T-helper 2 cell treated with Interferon-gamma antibody and Interleukin-4, amounts not matched to agents 100 ng/mL and 5 ng/mL, for 36 hours (primary cell): ENCODE measurements at regions not wholly inside any gene's neighbourhood (a gene's known extent, or its start where the extent isn't known, plus 50 kb on each side); places are given as distances from the start of the nearest gene placed in this dataset.
"Not testable (repeated sequence)": the region's sequence is repeated elsewhere in the genome, so short reads cannot be mapped to it uniquely, and the experiment has no call there.

Experiments
- intact Hi-C: fragments of 100-400 bp; cut with micrococcal nuclease; formaldehyde crosslinking; loops from one replicate; pipeline ENCODE4 v1.15.1; 2023

- intact Hi-C loops, result no loop called here
These were observed 148.4 kb upstream of the FOXA2 start for GRCh38 chr20:22732751-22733150.

GRCh38 chr20:22734946-22735647 is 150.7 kb upstream of the FOXA2 start:
- intact Hi-C loops, result not testable (repeated sequence)

GRCh38 chr20:22740829-22741228 is 156.5 kb upstream of the FOXA2 start:
- intact Hi-C loops, result no loop called here

- intact Hi-C loops, result no loop called here
These were observed 160.2 kb upstream of the FOXA2 start for GRCh38 chr20:22744341-22745193.

DNA sequence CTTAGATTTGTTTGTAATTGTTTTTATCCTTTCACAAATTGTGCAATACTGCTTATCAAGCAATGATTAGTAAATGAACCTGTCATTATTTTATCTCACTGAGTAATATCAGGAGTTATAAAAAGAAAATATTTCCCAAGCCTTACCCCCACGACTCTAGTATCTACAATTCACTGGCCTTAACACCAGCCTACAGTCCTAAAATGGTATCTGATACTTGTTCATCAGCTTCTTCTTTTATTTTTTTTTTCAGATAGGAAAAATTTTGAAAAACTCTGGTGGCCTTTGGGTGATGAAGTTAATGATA is 160.8 kb upstream of the FOXA2 start:
- intact Hi-C loops, result no loop called here

- intact Hi-C loops, result no loop called here
These were observed 162.6 kb upstream of the FOXA2 start for GRCh38 chr20:22746957-22747356.

- intact Hi-C loops, result no loop called here
These were observed 168.0 kb upstream of the FOXA2 start for GRCh38 chr20:22752324-22752723.

- intact Hi-C loops, result no loop called here
These were observed 173.2 kb upstream of the FOXA2 start for GRCh38 chr20:22757424-22758183.

GRCh38 chr20:22758815-22759214 is 174.4 kb upstream of the FOXA2 start:
- intact Hi-C loops, result no loop called here

- intact Hi-C loops, result no loop called here
These were observed 178.3 kb upstream of the FOXA2 start for GRCh38 chr20:22762576-22763256.

- intact Hi-C loops, result no loop called here
These were observed 179.0 kb upstream of the FOXA2 start for GRCh38 chr20:22763257-22763906.

- intact Hi-C loops, result no loop called here
These were observed 184.2 kb upstream of the FOXA2 start for GRCh38 chr20:22768266-22769178.

- intact Hi-C loops, result no loop called here
These were observed 185.9 kb upstream of the FOXA2 start for GRCh38 chr20:22770241-22770800.

DNA sequence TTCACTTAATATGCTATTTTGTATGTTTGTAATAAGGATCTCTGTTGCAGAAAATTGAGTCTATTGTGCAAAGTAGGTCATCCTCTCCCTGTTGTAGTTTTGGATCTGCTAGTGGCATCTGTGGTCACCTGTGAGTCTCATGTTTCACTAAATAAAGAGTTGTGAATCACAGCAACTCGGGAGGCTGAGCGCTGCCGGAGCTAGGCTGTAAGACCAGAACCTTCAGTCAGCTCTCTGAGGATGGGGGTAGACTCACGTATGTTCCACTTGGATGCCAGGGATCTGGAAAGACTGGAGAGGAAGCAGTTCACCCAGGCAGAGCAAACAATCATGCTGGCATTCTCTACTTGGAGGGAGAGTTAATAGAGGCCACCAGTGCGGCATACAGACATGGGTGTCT is 187.3 kb upstream of the FOXA2 start:
- intact Hi-C loops, result no loop called here

DNA sequence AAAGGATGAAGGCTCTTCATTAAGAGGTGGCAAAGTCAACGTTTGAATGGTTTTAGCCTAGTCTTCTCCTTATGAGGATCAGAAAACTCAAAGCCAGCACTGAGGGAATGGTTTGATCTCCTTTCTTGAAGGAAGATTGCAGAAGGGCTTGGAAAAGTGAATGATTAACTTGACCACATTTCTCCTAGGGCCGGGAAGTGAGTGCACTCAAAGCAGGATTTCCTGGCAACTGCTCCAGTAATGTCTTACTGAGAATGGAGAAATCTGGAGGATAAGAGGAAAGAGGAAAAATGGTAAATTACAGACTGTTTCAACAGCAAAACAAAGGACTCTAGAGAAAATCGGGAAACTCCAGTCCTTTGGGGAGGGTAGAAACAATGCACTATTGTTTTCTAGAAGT is 189.0 kb upstream of the FOXA2 start:
- intact Hi-C loops, result no loop called here

DNA sequence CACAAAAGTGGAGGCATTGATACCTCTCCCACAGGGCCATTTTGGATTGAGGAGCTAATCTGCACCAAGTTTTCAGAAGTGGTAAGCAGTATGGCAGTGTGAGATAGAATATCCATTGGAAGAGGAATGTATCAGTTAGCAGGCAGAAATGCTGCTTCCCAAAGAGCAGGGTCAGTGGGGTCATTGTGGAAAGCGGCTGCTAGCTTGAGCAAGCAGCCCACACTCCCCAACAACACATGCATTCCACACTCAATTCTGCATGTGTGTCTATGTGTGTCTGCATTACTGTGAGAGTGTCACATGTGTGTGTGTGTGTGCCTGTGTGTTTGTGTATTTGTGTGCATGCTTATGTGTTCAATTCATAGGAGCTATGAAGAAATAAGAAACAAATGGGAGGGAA is 190.9 kb upstream of the FOXA2 start:
- intact Hi-C loops, result no loop called here

DNA sequence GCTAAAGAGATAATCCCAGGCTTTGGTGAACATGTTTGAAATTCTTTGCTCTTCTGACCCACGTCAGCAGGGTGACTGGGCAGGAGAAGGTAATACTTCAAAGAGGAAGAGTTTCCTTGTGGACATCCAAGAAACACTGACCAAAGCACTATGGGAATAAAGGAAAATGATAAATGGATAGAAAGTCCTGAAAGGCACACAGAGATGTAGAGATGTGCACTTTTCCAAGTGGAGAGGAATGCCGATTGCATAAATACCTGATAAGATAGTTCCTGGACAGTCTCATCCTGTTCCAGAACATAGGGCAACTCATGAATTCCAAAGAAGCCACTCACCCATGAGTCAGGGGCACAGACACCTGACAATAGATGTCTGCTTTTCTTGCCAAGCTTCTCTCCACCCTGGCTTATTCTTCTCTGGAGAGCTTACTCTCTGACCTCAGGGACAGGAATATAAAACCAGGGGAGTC is 191.3 kb upstream of the FOXA2 start:
- intact Hi-C loops, result no loop called here

GRCh38 chr20:22776369-22776768 is 192.0 kb upstream of the FOXA2 start:
- intact Hi-C loops, result no loop called here

DNA sequence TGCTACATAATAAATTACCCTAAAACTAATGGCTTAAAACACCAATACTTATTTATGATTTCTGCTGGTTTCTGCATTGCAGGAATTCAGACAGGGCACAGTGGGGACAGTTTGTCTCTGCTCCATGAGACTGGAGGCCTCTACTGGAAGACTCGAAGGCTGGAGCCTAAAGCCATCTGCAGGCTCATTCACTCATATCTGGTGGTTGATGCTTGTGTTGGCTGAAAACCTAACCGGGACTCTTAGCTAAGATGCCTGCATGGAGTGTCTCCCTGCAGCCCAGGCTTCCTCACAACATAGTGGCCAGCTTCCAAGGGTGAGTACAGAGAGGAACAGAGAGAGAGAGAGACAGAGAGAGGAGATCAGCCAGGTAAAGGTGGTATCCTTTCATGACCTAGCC is 195.5 kb upstream of the FOXA2 start:
- intact Hi-C loops, result no loop called here

GRCh38 chr20:22781869-22782268 is 197.5 kb upstream of the FOXA2 start:
- intact Hi-C loops, result no loop called here
